ENCODE measurements at regions not wholly inside any gene's neighbourhood (a gene's known extent, or its start where the extent isn't known, plus 50 kb on each side); places are given as distances from the start of the nearest gene placed in this dataset.

- no peak for DNase-seq (ENCODE audit: low spot score)
Observed at GRCh38 chr1:81574408-81574807, 226.3 kb upstream of the ADGRL2 start.

DNA sequence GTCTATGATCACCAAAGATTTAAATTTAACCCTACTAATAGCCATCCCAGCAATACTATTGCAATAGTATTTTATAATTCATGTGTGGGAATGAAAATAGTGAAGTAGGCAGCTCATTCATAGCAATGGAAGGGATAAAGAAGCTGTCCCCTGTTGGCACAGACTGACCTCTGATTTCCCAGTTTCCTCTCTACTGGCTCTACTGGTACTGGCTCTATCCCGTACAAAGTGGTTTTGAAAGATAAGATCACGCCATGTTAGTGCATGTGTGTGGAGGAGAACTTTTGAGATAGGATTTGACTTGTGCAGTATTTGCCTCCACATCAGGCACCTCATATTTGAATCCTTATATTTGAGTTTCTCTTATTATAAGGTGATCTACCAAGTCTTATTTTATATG is 227.3 kb upstream of the ADGRL2 start:
- DNase-seq (ENCODE audit: low spot score): no peak

GRCh38 chr1:81571946-81572345 is 228.8 kb upstream of the ADGRL2 start:
- no peak for DNase-seq (ENCODE audit: low spot score)

- DNase-seq (ENCODE audit: low spot score): no peak
Observed at GRCh38 chr1:81569761-81570160, 231.0 kb upstream of the ADGRL2 start.

GRCh38 chr1:81563632-81564031 is 237.1 kb upstream of the ADGRL2 start:
- DNase-seq (ENCODE audit: low spot score): no peak

DNA sequence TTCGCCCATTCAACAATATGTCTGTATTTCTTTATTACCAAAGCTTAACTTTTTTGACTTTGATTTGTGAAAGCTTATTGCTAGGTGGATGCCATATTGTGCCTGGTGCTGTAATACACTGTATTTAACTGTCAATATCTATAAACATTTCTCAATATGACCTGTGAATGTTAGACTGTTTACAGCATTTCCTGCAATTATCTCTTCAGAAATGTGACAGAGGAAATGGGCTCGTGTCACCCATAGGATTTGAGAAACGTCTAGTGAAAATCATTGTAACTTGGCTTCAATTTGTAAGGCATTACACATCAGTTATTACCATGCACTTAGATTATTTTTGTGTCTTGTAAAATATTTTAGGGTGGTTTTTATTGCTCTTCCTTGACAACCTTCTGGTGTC is 237.8 kb upstream of the ADGRL2 start:
- no peak for DNase-seq (ENCODE audit: low spot score)

GRCh38 chr1:81560629-81561028 is 240.1 kb upstream of the ADGRL2 start:
- no peak for DNase-seq (ENCODE audit: low spot score)

- DNase-seq (ENCODE audit: low spot score): no peak
Observed at GRCh38 chr1:81559662-81560350, 240.9 kb upstream of the ADGRL2 start.

GRCh38 chr1:81558291-81559076 is 242.2 kb upstream of the ADGRL2 start:
- DNase-seq (ENCODE audit: low spot score): no peak

DNA sequence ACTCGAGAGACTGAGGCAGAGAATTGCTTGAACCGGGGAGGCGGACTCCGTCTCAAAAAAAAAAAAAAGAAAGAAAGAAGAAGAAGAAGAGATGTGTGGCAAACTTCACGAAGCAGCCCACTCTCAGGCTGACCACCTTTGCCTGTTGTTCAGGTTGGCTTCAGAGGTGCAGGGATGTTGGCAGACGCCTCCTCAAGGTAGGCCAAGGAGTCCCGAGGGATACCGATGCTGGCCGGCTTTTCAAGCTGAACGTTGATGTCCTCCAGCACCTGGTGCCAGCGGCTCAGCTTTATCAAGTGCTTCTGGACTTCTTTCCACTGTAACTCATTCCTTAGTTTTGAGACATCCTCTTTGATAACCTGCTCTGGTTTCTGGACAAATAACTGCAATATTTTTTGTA is 243.8 kb upstream of the ADGRL2 start:
- no peak for DNase-seq (ENCODE audit: low spot score)

GRCh38 chr1:81554534-81554933 is 246.2 kb upstream of the ADGRL2 start:
- no peak for DNase-seq (ENCODE audit: low spot score)

DNA sequence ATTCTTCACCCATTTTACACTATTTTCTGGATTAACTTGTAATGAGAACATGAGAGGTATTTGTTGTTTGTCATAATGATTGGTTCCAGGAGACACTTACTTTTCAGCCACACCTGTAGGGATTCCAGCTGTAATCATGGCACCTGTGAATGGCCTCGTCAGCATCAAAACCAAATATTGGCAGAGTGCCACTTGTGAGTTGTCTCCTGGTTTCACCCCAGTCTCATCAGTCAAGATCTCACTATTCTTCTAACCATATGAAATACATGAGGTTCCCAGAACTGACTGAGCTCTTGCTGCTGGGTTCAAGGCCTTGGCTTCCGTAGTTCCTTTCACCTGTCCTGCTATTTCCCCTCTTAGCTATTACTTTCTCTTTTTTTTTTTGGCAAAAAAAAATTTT is 246.6 kb upstream of the ADGRL2 start:
- DNase-seq (ENCODE audit: low spot score): no peak

DNA sequence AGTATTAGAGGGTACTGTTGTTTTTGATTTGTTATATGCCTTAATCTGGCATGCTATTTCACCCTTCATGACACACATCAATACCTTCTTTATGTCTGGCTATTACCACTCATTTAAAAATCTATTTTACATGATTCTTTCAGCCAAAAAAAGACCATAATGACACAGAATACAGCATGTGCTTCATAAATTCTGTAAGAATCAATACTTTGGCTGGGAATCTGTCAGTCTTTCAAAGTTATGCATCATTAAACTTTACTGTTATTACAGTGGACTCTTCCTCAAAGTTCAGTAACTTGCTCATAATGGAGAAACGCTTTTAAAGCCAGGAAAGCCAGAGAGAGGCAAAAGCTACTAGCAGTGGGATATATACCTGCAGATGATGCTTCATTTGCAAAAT is 247.2 kb upstream of the ADGRL2 start:
- DNase-seq (ENCODE audit: low spot score): no peak

GRCh38 chr1:81551946-81552345 is 248.8 kb upstream of the ADGRL2 start:
- no peak for DNase-seq (ENCODE audit: low spot score)

GRCh38 chr1:81550753-81551152 is 250.0 kb upstream of the ADGRL2 start:
- no peak for DNase-seq (ENCODE audit: low spot score)

- DNase-seq (ENCODE audit: low spot score): peak; percentile 13
Observed at GRCh38 chr1:81549588-81550127, 251.1 kb upstream of the ADGRL2 start.

GRCh38 chr1:81548918-81549587 is 251.7 kb upstream of the ADGRL2 start:
- no peak for DNase-seq (ENCODE audit: low spot score)

- no peak for DNase-seq (ENCODE audit: low spot score)
Observed at GRCh38 chr1:81547912-81548303, 252.8 kb upstream of the ADGRL2 start.

- DNase-seq (ENCODE audit: low spot score): no peak
Observed at GRCh38 chr1:81547261-81547911, 253.3 kb upstream of the ADGRL2 start.

DNA sequence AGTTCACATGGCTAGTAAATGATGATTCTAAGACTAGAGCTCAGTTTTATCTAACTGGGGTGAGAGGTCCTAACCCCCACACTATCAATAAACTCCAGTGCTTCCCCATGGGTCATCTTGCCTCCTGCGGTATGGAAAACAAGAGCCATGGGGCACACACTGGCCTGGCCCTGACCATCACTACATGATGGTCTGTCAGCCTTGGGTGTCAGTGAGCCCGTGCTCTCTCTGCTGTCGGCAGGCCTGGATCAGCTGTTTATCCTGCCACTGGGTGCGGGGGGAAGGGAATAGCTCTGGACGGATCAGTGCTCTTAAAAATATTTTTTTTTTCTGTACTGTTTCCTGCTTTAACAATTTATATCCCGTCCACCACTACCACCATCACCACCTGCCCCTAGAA is 255.0 kb upstream of the ADGRL2 start:
- DNase-seq (ENCODE audit: low spot score): no peak

GRCh38 chr1:81543764-81544163 is 257.0 kb upstream of the ADGRL2 start:
- DNase-seq (ENCODE audit: low spot score): no peak

DNA sequence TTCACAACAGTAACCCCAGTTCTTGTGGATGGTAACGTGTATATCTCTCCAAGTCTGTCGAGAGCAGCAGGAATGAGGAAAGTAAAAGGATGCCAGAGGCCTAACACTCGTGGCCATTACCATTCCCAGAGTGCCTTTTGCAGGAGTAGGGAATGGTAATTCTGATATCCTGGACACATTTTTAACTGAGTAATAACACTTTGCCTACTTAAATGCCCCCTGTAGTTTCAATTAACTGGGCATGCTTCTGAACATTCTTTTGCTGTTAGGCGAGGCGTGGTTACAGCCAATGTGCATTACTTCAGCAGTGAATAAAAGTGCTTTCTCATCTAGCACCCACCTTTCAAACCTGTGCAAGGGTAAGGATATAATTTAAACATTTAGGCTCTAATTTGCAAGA is 258.5 kb upstream of the ADGRL2 start:
- DNase-seq (ENCODE audit: low spot score): no peak

Measured in HuH-7 (cell line).